ENCODE measurements at regions not wholly inside any gene's neighbourhood (a gene's known extent, or its start where the extent isn't known, plus 50 kb on each side); places are given as distances from the start of the nearest gene placed in this dataset.
A peak's percentile ranks its signal among the peaks of the same experiment; 100 is the strongest.
"Not testable (repeated sequence)": the region's sequence is repeated elsewhere in the genome, so short reads cannot be mapped to it uniquely, and the experiment has no call there.

DNA sequence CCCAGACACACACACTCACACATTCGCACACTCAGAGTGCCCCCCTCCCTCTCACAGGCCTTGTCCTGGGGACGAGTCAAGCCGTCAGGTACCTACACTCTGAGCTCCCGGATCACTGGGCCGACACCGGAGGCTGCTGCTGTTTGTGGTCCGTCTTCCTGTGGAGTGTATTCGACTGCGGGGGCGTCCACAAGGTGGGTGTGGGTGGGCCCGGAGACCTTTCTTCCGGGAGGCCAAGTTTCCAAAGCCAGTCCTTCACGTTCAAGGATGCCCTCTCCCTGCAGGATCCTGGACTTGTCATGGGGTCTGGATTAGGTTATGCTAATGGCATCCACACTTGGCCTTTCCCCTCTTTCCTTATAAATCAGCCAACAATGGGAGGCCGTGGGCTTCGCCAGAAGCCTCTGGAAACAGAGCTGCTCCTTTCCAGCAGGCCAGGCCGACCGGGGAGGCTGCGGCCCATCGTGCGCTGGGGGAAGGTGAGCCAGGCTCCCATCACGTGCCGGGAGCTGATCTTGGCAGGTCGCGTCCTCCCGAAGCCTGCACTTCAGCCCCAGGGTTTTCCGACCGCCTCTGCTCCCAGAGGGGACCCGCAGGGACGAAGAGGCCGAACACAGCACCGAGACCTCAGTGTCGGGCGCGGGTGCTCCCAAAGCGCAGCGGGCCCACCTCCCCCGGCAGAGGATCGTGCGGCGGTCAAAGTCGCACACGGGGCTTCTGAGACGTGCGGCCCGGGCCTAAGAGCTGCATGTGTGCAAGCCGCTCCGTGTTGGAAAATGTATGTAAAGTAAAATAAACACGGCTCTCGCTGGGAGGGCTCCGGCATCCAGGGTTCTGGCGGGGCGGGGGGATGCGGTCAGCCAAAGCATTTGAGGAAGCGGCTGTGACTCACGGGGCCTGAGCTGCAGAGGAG is 196.5 kb upstream of the ZNF469 start:
- DNase-seq (ENCODE audit: low spot score) = not testable (repeated sequence)

GRCh38 chr16:88186889-88187870 is 195.6 kb upstream of the ZNF469 start:
- not testable (repeated sequence) for DNase-seq (ENCODE audit: low spot score)

DNA sequence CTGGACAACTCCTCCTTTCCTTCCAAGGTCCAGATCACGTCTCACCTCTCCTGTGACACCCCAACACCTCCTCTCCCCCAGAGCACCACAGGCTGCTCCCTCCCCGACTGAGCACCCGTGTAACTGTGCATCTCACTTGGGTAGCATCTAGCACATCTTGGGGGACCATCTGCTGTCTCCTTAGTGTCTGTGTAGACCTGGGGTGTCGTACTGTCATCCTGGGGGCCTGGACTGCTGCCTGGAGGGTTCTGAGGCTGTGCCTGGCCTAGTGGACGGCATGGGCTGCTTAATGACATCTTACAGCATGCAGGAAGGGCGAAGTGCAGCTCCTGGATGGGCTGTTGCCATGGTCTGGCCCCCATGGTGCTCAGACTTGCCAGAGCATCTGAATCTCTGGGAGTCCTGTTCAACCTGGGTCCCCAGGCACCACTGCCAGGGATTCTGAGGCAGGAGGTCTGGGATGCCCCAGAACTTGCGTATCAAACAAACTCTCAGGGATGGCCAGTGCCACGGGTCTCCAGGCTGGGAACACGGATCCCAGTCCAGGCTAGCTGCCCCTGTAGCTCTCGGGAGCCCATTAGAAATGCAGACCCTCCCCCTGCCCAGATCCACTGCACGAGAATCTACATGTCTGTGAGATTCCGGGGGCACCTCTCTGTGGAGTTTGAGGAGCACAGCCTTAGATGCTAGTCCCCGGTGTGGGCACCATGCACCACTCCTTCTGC is 194.4 kb upstream of the ZNF469 start:
- DNase-seq (ENCODE audit: low spot score) = not testable (repeated sequence)

DNA sequence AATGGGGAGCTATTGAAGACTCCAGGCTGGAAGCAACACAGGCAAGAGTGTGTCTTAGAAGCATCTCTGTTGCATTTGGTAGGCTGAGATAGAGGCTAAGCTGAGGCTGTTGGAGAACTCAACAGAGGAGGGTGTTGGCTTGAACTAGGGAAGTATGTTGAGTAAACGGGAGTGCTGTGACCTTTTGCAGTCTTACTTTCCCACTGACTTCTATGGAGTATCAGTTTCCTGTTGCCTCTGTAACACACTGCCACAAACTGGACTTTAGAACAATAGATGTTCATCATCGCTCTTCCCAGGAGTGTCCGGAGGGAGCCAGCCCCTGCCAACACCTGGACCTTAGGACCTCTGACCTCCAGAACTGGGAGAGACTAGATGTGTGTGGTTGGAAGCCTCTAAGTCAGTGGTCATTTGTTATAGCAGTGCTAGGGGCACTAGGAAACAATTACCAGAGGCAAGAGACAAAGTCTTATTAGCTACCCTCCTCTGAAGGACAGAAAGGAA is 192.1 kb upstream of the ZNF469 start:
- DNase-seq (ENCODE audit: low spot score) = not testable (repeated sequence)

DNA sequence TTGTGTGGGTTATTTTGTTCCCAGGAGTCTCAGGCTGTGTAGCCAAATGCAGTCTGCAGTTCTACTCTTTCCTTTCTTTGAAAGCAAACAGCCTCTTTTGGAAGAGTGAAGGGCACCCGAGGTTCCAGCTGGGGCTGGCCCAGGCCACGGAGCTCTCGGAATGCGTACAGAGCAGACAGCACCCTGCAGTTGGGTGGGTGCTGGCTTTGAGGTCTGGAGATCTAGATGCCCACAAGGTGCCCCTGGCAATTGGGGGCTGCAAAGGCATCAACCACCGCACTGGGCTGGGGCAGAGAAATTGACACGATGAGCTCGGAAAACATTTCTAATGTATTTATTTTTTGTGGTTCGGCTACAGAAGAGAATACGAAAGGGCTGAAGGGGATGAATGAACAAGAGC is 191.6 kb upstream of the ZNF469 start:
- DNase-seq (ENCODE audit: low spot score) = not testable (repeated sequence)

DNA sequence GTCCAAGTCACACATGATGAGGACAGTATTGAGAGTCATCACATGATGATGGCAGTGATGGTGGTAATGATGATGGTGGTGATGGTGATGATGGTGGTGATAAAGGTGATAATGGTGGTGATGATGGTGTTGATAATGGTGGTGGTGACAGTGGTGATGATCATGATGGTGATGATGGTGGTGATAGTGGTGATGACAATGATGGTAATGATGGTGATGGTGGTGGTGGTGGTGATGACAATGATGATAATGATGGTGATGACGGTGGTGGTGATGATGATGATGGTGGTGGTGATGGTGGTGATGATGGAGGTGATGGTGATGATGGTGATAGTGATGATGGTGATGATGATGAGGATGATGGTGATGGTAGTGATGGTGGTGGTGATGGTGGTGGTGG is 190.2 kb upstream of the ZNF469 start:
- no peak for DNase-seq (ENCODE audit: low spot score)

- DNase-seq (ENCODE audit: low spot score) = peak; percentile 64
Observed at GRCh38 chr16:88193706-88194396, 188.9 kb upstream of the ZNF469 start.

- DNase-seq (ENCODE audit: low spot score) = no peak
Observed at GRCh38 chr16:88194397-88195268, 188.1 kb upstream of the ZNF469 start.

DNA sequence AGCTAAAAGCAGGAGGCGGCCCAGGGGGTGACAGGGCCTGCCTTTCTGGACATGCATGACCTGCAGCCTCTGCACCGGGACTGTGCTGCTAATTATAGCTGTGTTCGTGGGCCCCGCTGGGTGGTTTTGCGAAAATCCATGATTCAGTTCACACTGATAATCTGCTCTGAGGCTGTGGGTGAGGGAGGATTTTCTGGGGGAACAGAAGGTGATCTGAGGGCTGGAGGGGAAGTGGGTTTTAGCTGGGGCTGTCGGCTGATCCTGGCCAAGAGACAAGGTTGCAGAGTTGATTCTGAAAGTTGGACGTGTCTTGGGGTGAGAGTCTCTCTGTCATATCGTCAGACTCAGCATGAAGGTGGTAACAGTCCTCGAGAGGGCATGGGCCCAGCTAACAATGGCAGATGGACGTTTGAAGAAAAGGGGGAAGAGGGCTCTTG is 187.5 kb upstream of the ZNF469 start:
- no peak for DNase-seq (ENCODE audit: low spot score)

DNA sequence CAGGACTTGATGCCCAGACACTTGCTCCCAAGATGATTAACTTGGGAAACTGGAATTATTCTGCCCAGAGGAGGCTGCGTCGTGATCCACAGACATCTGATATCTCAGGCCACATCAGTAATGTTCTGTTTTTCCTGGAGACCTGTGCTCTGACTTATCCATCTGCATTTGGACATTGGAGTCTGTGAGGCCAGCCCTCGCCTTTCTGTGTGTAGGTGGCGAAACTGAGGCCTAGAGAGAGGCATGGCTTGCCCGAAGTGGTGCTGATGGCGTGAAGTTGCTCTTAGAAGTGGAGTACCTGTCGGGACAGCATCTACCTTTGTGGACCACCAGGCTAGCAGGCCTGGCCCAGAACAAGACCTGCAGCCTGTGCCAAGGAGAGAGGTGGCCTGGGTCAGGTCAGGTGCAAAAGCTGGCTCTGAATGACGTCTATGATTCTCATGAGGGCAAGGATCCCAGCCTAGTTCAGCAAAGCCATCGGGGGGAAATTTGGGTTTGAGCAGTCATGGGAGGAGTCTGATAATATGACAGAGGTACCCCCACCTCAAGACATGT is 186.8 kb upstream of the ZNF469 start:
- no peak for DNase-seq (ENCODE audit: low spot score)

DNA sequence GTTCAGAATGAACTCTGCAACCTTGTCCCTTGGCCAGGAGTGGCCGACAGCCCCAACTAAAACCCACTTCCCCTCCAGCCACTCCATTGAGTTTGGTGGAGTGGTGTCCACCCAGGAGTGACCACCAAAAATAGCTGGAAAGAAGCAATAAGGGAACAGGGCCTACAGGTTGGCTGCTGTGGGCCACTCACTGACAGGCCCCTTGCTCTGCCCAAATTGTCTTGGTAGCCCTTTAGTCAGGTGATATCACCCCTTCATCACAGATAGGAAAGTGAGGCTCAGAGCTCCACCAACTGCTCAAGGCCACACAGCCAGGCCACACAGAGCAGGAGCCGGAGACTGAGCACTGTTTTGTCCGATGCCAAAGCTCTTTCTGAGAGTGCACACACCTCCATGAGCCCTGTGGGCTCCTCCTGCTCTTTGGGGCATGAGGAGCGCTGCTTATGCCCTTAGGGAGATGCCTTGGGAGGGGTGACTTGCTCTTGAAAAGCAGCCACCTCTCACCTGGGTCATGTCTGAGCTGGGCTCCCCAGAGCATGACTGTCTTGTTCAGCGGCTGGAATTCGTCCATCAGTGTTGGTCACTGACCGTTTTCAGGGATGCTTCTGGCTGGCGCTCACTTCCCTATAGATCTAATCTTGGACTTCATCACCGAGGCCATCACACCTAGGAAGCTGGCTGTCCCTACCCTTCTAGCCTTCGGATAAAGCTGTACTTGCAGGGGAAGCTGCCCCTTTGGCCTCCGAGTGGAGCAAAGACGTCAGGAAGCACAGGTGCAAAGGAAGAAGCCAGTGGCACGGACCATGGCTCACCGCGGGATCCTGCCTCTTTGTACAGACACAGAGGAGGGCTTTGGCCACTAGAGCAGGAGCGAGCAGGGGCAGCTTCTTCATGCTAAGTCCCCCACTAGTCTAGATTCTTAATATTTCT is 186.0 kb upstream of the ZNF469 start:
- no peak for DNase-seq (ENCODE audit: low spot score)

DNA sequence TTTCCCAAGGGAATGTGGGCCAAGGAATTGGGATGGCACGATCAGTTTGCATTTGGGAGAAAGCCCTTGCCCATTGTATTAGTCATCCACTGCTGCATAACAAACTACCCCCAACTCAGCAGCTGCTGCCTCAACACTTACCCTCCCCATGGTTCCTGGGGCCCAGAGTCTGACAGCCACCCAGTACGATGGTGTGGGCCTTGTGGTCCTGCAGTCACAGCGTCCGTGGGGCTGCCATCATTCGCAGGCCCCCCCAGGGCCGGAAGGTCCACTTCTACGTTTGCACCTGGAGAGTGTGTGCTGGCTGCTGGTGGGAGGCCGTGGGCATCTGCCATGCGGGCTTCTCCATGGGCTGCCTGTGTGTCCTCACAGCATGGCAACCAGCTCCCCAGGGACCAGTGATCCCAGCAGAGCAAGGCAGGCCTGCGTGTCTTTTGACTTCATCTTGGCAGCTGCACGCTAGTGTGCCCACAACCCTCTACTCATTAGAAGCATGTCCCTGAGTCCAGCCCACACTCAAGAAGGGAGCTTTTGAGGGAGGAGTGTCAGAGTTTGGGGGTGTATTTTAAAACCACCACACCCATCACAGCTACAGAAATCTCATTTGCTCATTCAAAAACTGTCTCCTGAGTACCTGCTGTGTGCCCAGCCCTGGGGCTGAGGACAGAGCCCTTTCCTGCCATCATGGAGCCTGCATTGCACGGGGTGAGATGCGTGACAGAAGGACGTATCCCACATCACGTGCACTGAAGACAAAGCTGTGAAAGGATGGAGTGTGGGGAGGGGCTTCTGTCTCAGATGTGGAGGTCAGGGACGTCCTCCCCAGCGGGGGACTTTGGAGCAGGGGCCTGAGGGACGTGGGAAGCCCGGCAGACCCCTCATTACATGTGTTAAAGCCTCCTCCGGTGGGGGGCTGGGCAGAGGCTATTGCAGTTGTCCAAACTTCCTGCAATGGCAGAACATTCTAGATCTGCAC is 185.0 kb upstream of the ZNF469 start:
- no peak for DNase-seq (ENCODE audit: low spot score)

- not testable (repeated sequence) for DNase-seq (ENCODE audit: low spot score)
Observed at GRCh38 chr16:88198457-88199295, 184.1 kb upstream of the ZNF469 start.

DNA sequence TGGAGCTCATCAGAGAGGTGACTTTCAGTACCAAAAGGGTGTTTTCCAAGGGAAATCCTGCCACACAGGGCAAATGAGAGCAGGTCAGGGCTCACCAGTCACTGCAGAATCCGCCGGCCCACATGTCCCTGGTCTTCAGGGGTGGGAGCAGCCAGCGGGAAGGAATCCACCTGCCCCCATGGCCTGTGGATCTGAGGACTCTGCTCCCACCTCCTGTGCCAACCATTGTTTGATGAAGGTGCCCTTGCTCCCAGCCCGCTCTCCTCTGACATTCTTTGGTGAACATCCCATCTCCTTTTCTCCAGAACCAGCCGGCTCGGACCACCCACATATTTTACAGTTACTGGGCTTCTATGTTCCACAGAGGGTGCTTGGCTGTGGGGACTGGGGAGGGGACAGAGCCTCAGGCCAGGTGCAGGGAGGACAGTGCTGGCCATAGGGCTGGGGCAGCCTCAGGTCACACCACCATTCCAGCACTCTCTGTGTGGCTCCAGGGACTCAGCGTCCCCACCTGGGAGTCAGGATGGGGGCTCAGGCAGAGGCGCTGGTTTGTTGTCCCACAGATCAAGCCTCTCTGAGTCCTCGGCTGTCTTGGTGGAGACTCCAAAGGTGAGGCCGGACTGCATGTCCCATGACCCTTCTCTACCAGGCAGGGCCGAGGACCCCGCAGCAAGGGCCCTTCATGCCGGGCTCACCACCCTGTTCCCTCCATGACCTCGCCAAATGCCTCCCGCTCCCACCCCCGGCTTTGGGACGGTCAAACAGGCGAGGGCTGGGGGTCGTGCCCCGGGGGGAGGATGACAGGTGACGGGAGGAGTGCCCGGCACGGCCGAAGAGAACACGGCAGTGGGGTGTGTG is 183.2 kb upstream of the ZNF469 start:
- DNase-seq (ENCODE audit: low spot score) = not testable (repeated sequence)

Data from HT-29 (cell line).